RWPE2 (cell line): ENCODE measurements at regions not wholly inside any gene's neighbourhood (a gene's known extent, or its start where the extent isn't known, plus 50 kb on each side); places are given as distances from the start of the nearest gene placed in this dataset.
"Not testable (repeated sequence)": the region's sequence is repeated elsewhere in the genome, so short reads cannot be mapped to it uniquely, and the experiment has no call there.

Source experiments
- ATAC-seq: fragments of 200-7000 bp; cut with Tn5 transposase; 3 replicates; pipeline ENCODE4 v1.9.1; 2021; ENCODE audit warnings: low read depth
- DNase-seq: peaks from one replicate; pipeline ENCODE4 v3.0.0-alpha.2; 2020; ENCODE audit warnings: low spot score
- H3K27ac ChIP-seq: fragments of 450-650 bp; 2 replicates; pipeline ENCODE4 v1.5.1; 2017; ENCODE audit warnings: mild to moderate bottlenecking; ENCODE audit not compliant: poor library complexity, severe bottlenecking
- H3K27me3 ChIP-seq: fragments of 250-450 bp; sonication (Bioruptor Pico); 2 replicates; pipeline ENCODE4 v1.5.1; 2021; ENCODE audit warnings: mild to moderate bottlenecking, moderate library complexity; ENCODE audit not compliant: insufficient read depth, poor library complexity, severe bottlenecking
- H3K36me3 ChIP-seq: fragments of 250-450 bp; sonication (Bioruptor Pico); 2 replicates; pipeline ENCODE4 v1.5.1; 2020; ENCODE audit warnings: low read depth, mild to moderate bottlenecking, moderate library complexity
- H3K4me1 ChIP-seq: fragments of 250-450 bp; sonication (Bioruptor Pico); 2 replicates; pipeline ENCODE4 v1.5.1; 2021; ENCODE audit warnings: mild to moderate bottlenecking, moderate library complexity; ENCODE audit not compliant: insufficient read depth, poor library complexity, severe bottlenecking
- H3K4me3 ChIP-seq: fragments of 250-450 bp; sonication (Bioruptor Pico); 2 replicates; pipeline ENCODE4 v1.5.1; 2021; ENCODE audit warnings: mild to moderate bottlenecking, moderate library complexity; ENCODE audit not compliant: severe bottlenecking
- H3K9me3 ChIP-seq: fragments of 250-450 bp; sonication (Bioruptor Pico); 2 replicates; pipeline ENCODE4 v1.5.1; 2021; ENCODE audit warnings: mild to moderate bottlenecking, moderate library complexity; ENCODE audit not compliant: severe bottlenecking
- CTCF ChIP-seq: fragments of 450-650 bp; IDR thresholded peaks from one replicate; pipeline ENCODE4 v1.5.1; 2017; ENCODE audit warnings: mild to moderate bottlenecking, moderate library complexity; ENCODE audit not compliant: poor library complexity, severe bottlenecking

- TF ChIP-seq CTCF: no peak
- H3K27me3 ChIP-seq: no peaks in the 10 kb centered on the region
- DNase-seq (no peak), ATAC-seq (peak; percentile 92)
- peak overlapping the region; percentile 29 for H3K27ac ChIP-seq
- peaks cover 2% of the 10 kb centered on the region for H3K9me3 ChIP-seq
- no peaks in the 10 kb centered on the region for H3K36me3 ChIP-seq
- H3K4me3 ChIP-seq: no peak overlapping the region
- H3K4me1 ChIP-seq: peaks cover 22% of the 10 kb centered on the region
Measured at GRCh38 chr5:10018201-10019069, 231.3 kb downstream of the ATPSCKMT start.

GRCh38 chr5:10017786-10018185, 231.9 kb downstream of the ATPSCKMT start:
- H3K36me3 ChIP-seq: no peaks in the 10 kb centered on the region
- H3K27ac ChIP-seq: no peak overlapping the region
- DNase-seq (no peak), ATAC-seq (no peak)
- no peak for TF ChIP-seq CTCF
- peaks cover 2% of the 10 kb centered on the region for H3K9me3 ChIP-seq
- peaks cover 16% of the 10 kb centered on the region for H3K4me1 ChIP-seq
- H3K27me3 ChIP-seq: no peaks in the 10 kb centered on the region
- no peak overlapping the region for H3K4me3 ChIP-seq

GRCh38 chr5:10016559-10016958, 233.1 kb downstream of the ATPSCKMT start:
- not testable (repeated sequence) for H3K36me3 ChIP-seq, H3K27me3 ChIP-seq, DNase-seq, H3K4me3 ChIP-seq, ATAC-seq, H3K27ac ChIP-seq, H3K9me3 ChIP-seq
- peaks cover 16% of the 10 kb centered on the region for H3K4me1 ChIP-seq

GRCh38 chr5:10015681-10016080, 234.0 kb downstream of the ATPSCKMT start:
- H3K4me1 ChIP-seq: peaks cover 16% of the 10 kb centered on the region
- not testable (repeated sequence) for H3K9me3 ChIP-seq, ATAC-seq, H3K27me3 ChIP-seq, H3K4me3 ChIP-seq, DNase-seq, H3K27ac ChIP-seq, H3K36me3 ChIP-seq

GRCh38 chr5:10009802-10010201, 239.9 kb downstream of the ATPSCKMT start:
- Histone ChIP-seq H3K4me1 (no peaks in the 10 kb centered on the region), H3K36me3 (no peaks in the 10 kb centered on the region), H3K27ac (no peak overlapping the region), H3K9me3 (no peaks in the 10 kb centered on the region), H3K27me3 (no peaks in the 10 kb centered on the region), H3K4me3 (no peak overlapping the region)
- no peak for TF ChIP-seq CTCF
- no peak for DNase-seq
- ATAC-seq: peak; percentile 68; the same call in 1 of the 3 replicates

GRCh38 chr5:9987101-9987500, 262.6 kb downstream of the ATPSCKMT start:
- Histone ChIP-seq H3K4me1 (no peaks in the 10 kb centered on the region), H3K27ac (no peak overlapping the region), H3K36me3 (no peaks in the 10 kb centered on the region), H3K4me3 (no peak overlapping the region), H3K9me3 (peaks cover 3% of the 10 kb centered on the region), H3K27me3 (no peaks in the 10 kb centered on the region)
- no peak for DNase-seq
- TF ChIP-seq CTCF: no peak
- no peak for ATAC-seq
